GM10248 (cell line): ENCODE measurements at regions not wholly inside any gene's neighbourhood (a gene's known extent, or its start where the extent isn't known, plus 50 kb on each side); places are given as distances from the start of the nearest gene placed in this dataset.

Source experiments
- CTCF ChIA-PET: fragments of 300-600 bp; sonication (Branson Sonifier 250); formaldehyde crosslinking; extraction: SDS; loops from one replicate; lab custom pipeline; 2021; ENCODE audit warnings: antibody characterized with exemption; lab: Yijun Ruan, JAX
- POLR2A ChIA-PET: fragments of 350-650 bp; sonication (Branson Sonifier 250); formaldehyde crosslinking; extraction: SDS; loops from one replicate; lab custom pipeline; 2020; ENCODE audit warnings: antibody characterized with exemption; lab: Yijun Ruan, JAX
- DNase-seq: peaks from one replicate; pipeline ENCODE4 v3.0.0; 2012; ENCODE audit errors: extremely low spot score
- CTCF ChIP-seq: IDR thresholded peaks from 2 replicates; pipeline ENCODE4 v1.5.1; 2012; ENCODE audit warnings: mild to moderate bottlenecking, low read depth; ENCODE audit errors: extremely low read depth, missing control alignments, control extremely low read depth

GRCh38 chr12:92511786-92512185 lies 191.0 kb upstream of the PLEKHG7 start:
- ChIA-PET POLR2A (no interaction called here), CTCF (interaction anchor here (0.8 to 4.0 kb wide), 8 partner anchors 10 to 1130 kb away, joined by 3 to 28 read pairs (median 4); no protein-coding TSS in a partner anchor)
- DNase-seq, result no peak
- TF ChIP-seq CTCF, result no peak

- ChIA-PET CTCF (interaction anchor here (1.6 kb wide), 1 partner anchor 22 kb away, joined by 3 read pairs; no protein-coding TSS in a partner anchor), POLR2A (interaction anchor here (0.7 kb wide), 1 partner anchor 16 kb away, joined by 3 read pairs; no protein-coding TSS in a partner anchor)
- TF ChIP-seq CTCF, result no peak
- DNase-seq, result no peak
Measured at GRCh38 chr12:92509156-92509738, 193.5 kb upstream of the PLEKHG7 start.

- POLR2A ChIA-PET, result interaction anchor here (1.5 kb wide), 1 partner anchor 361 kb away, joined by 7 read pairs; the partner anchor contains the start of gene BTG1
- no peak for TF ChIP-seq CTCF
- CTCF ChIA-PET, result interaction anchor here (1.0 to 7.2 kb wide), 6 partner anchors 9 to 143 kb away, joined by 3 to 65 read pairs (median 4); no protein-coding TSS in a partner anchor
- no peak for DNase-seq
Measured at GRCh38 chr12:92506891-92507290, 195.9 kb upstream of the PLEKHG7 start.

GRCh38 chr12:92506460-92506859 lies 196.3 kb upstream of the PLEKHG7 start:
- no peak for TF ChIP-seq CTCF
- DNase-seq, result no peak
- ChIA-PET POLR2A (interaction anchor here (1.5 kb wide), 1 partner anchor 361 kb away, joined by 7 read pairs; the partner anchor contains the start of gene BTG1), CTCF (interaction anchor here (1.0 to 7.2 kb wide), 9 partner anchors 10 to 143 kb away, joined by 3 to 65 read pairs (median 3); no protein-coding TSS in a partner anchor)

GRCh38 chr12:92505254-92506231 lies 197.2 kb upstream of the PLEKHG7 start:
- ChIA-PET POLR2A (interaction anchor here (1.0 to 1.5 kb wide), 2 partner anchors 360 to 361 kb away, joined by 3 to 7 read pairs; partner anchors contain the start of gene BTG1), CTCF (interaction anchor here (0.6 to 7.2 kb wide), 16 partner anchors 11 to 145 kb away, joined by 3 to 65 read pairs (median 4); no protein-coding TSS in a partner anchor)
- DNase-seq, result peak; percentile 33
- no peak for TF ChIP-seq CTCF

- DNase-seq, result no peak
- ChIA-PET POLR2A (interaction anchor here (0.6 to 2.8 kb wide), 3 partner anchors 11 to 356 kb away, joined by 3 to 12 read pairs (median 6); no protein-coding TSS in a partner anchor), CTCF (interaction anchor here (1.2 to 7.2 kb wide), 11 partner anchors 11 to 361 kb away, joined by 3 to 65 read pairs (median 6); no protein-coding TSS in a partner anchor)
- TF ChIP-seq CTCF, result no peak
Measured at GRCh38 chr12:92504594-92504981, 198.2 kb upstream of the PLEKHG7 start.
